GM18858 (cell line): ENCODE measurements at regions not wholly inside any gene's neighbourhood (a gene's known extent, or its start where the extent isn't known, plus 50 kb on each side); places are given as distances from the start of the nearest gene placed in this dataset.
"Not testable (repeated sequence)": the region's sequence is repeated elsewhere in the genome, so short reads cannot be mapped to it uniquely, and the experiment has no call there.

Experiments
- ATAC-seq: cut with Tn5 transposase; IDR thresholded peaks from one replicate; pipeline ENCODE4 v1.9.1; 2021; ENCODE audit not compliant: unreplicated experiment

- no peak for ATAC-seq
Measured at GRCh38 chr4:11691236-11691635, 262.5 kb upstream of the HS3ST1 start.

- ATAC-seq, result no peak
Measured at GRCh38 chr4:11687727-11688126, 259.0 kb upstream of the HS3ST1 start.

- no peak for ATAC-seq
Measured at GRCh38 chr4:11685481-11685880, 256.8 kb upstream of the HS3ST1 start.

- ATAC-seq, result no peak
Measured at GRCh38 chr4:11675051-11675800, 246.5 kb upstream of the HS3ST1 start.

GRCh38 chr4:11670304-11670703 lies 241.6 kb upstream of the HS3ST1 start:
- ATAC-seq, result no peak

- no peak for ATAC-seq
Measured at GRCh38 chr4:11669156-11669555, 240.5 kb upstream of the HS3ST1 start.

- ATAC-seq, result no peak
Measured at GRCh38 chr4:11663114-11663513, 234.4 kb upstream of the HS3ST1 start.

GRCh38 chr4:11650801-11651596 lies 222.3 kb upstream of the HS3ST1 start:
- no peak for ATAC-seq

GRCh38 chr4:11647433-11647832 lies 218.7 kb upstream of the HS3ST1 start:
- no peak for ATAC-seq

- ATAC-seq, result not testable (repeated sequence)
Measured at GRCh38 chr4:11643081-11643480, 214.4 kb upstream of the HS3ST1 start.

GRCh38 chr4:11640584-11640983 lies 211.9 kb upstream of the HS3ST1 start:
- ATAC-seq, result no peak

- ATAC-seq, result no peak
Measured at GRCh38 chr4:11636551-11636950, 207.9 kb upstream of the HS3ST1 start.

GRCh38 chr4:11636031-11636430 lies 207.3 kb upstream of the HS3ST1 start:
- no peak for ATAC-seq

- no peak for ATAC-seq
Measured at GRCh38 chr4:11635342-11635741, 206.6 kb upstream of the HS3ST1 start.

GRCh38 chr4:11634283-11634682 lies 205.6 kb upstream of the HS3ST1 start:
- no peak for ATAC-seq

GRCh38 chr4:11633430-11633829 lies 204.7 kb upstream of the HS3ST1 start:
- ATAC-seq, result no peak

- ATAC-seq, result no peak
Measured at GRCh38 chr4:11632483-11632882, 203.8 kb upstream of the HS3ST1 start.

GRCh38 chr4:11632025-11632424 lies 203.3 kb upstream of the HS3ST1 start:
- ATAC-seq, result no peak

GRCh38 chr4:11631416-11631815 lies 202.7 kb upstream of the HS3ST1 start:
- no peak for ATAC-seq

- no peak for ATAC-seq
Measured at GRCh38 chr4:11628093-11628725, 199.5 kb upstream of the HS3ST1 start.

- no peak for ATAC-seq
Measured at GRCh38 chr4:11626066-11626465, 197.4 kb upstream of the HS3ST1 start.

GRCh38 chr4:11625211-11625610 lies 196.5 kb upstream of the HS3ST1 start:
- no peak for ATAC-seq
